HEK293 (cell line): ENCODE measurements at regions not wholly inside any gene's neighbourhood (a gene's known extent, or its start where the extent isn't known, plus 50 kb on each side); places are given as distances from the start of the nearest gene placed in this dataset.

Source experiments
- AEBP2 ChIP-seq: fragments of 450-650 bp; formaldehyde crosslinking; IDR thresholded peaks from 2 replicates; pipeline ENCODE4 v1.5.1; 2016; ENCODE audit warnings: missing biosample characterization, missing genetic modification characterization, borderline replicate concordance
- CTCF ChIP-seq: fragments of 450-650 bp; formaldehyde crosslinking; IDR thresholded peaks from 2 replicates; pipeline ENCODE4 v1.5.1; 2016; ENCODE audit warnings: missing biosample characterization, missing genetic modification characterization
- GFI1B ChIP-seq: fragments of 450-650 bp; formaldehyde crosslinking; IDR thresholded peaks from 2 replicates; pipeline ENCODE4 v1.5.1; 2016; ENCODE audit warnings: missing biosample characterization, missing genetic modification characterization
- OSR2 ChIP-seq: fragments of 450-650 bp; formaldehyde crosslinking; IDR thresholded peaks from 2 replicates; pipeline ENCODE4 v1.5.1; 2016; ENCODE audit warnings: missing biosample characterization, missing genetic modification characterization
- YY1 ChIP-seq: fragments of 450-650 bp; formaldehyde crosslinking; IDR thresholded peaks from 2 replicates; pipeline ENCODE4 v1.5.1; 2018; ENCODE audit warnings: missing biosample characterization, missing genetic modification characterization
- ZBTB44 ChIP-seq: fragments of 450-650 bp; IDR thresholded peaks from 2 replicates; pipeline ENCODE4 v1.5.1; 2018; ENCODE audit warnings: missing biosample characterization, mild to moderate bottlenecking, missing genetic modification characterization
- ZNF747 ChIP-seq: fragments of 450-650 bp; formaldehyde crosslinking; IDR thresholded peaks from 2 replicates; pipeline ENCODE4 v1.5.1; 2016; ENCODE audit warnings: missing biosample characterization, missing genetic modification characterization

- TF ChIP-seq CTCF (no peak), YY1 (tag by site-specific recombination) (no peak), OSR2 (tag by site-specific recombination) (no peak), AEBP2 (tag by site-specific recombination) (no peak), ZNF747 (tag by site-specific recombination) (no peak), GFI1B (no peak), ZBTB44 (no peak)
Measured at GRCh38 chr7:156458011-156458410, 182.6 kb upstream of the RNF32 start.
